Stimulated activated CD4-positive, alpha-beta T cell treated with anti-CD3 and anti-CD28 coated beads, Interleukin-12 subunit alpha, Interleukin-12 subunit beta, amount 100 ng/mL, for 4 hours (primary cell): ENCODE measurements at regions not wholly inside any gene's neighbourhood (a gene's known extent, or its start where the extent isn't known, plus 50 kb on each side); places are given as distances from the start of the nearest gene placed in this dataset.

Experiments
- DNase-seq: peaks from one replicate; pipeline ENCODE4 v3.0.0-alpha.2; 2020

DNA sequence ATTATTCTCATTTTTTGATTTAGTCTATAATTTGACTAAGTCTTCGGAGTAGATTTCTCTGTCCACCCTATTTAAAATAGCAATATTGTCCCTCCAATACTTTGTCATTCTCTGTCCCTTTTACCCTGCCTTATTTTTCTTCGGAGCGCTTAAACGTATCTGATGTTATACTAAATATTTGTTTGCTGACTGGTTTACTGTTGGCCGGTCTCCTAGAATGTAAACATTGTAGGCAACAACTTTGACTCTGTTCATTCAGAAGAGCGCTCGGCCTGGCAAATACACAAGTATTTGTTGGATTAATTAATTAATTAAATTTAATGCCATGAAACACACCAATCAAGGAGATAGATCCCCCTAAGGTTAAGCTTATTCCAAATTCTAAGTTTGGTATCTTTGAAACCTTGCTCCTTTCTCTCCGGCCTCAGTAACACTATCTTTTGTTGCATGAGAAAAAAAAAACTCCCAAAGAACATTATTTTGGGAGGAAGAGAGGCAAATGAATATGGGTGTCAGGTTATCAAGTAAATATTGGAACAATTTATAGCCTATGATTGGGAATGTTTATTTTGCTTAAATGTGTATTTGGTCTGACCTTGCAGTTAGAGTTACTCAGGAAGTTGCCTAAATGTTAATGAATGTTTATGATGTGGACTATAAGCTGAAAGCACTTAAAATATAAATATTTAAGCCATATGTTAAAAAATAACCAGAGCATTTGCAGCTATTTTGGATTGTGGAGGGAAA is 231.1 kb downstream of the SOX4 start:
- no peak for DNase-seq

DNA sequence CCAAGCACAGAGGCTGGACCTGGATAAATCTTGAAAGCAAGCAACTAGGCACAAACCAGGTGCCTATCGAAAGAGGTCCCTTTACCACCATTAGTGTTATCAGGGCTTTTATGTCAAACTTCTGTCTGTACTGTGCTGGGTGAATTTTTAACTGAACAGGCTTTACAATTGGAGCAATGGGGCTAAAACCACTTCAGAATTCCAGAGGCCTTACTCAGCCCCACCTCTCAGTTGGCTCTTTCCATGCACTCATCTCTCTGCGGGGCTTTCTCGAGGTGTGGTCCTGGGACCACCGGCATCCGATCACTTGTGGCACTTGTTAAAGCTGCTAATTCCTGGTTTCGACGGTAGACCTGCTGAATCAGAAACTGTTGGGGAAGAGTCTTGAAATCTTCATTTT is 232.5 kb downstream of the SOX4 start:
- no peak for DNase-seq

DNA sequence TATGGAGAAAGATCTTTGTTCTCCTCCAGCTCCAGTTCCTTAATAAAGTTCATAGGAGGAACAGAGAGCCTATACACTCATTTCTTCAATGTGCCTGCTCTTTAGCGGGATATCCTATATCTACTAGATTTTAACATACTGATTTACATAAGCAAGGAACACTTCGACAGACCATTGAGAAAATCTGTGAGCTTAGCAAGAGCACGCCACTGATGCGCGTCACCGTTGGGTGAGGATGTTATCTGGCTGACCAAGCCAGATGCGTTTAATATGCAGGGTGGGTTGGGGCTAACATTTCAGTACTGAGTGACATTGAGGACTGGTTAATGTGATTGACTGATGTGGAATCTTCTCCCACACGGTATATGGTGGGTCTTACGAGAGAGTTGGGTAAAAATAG is 233.4 kb downstream of the SOX4 start:
- DNase-seq = no peak

DNA sequence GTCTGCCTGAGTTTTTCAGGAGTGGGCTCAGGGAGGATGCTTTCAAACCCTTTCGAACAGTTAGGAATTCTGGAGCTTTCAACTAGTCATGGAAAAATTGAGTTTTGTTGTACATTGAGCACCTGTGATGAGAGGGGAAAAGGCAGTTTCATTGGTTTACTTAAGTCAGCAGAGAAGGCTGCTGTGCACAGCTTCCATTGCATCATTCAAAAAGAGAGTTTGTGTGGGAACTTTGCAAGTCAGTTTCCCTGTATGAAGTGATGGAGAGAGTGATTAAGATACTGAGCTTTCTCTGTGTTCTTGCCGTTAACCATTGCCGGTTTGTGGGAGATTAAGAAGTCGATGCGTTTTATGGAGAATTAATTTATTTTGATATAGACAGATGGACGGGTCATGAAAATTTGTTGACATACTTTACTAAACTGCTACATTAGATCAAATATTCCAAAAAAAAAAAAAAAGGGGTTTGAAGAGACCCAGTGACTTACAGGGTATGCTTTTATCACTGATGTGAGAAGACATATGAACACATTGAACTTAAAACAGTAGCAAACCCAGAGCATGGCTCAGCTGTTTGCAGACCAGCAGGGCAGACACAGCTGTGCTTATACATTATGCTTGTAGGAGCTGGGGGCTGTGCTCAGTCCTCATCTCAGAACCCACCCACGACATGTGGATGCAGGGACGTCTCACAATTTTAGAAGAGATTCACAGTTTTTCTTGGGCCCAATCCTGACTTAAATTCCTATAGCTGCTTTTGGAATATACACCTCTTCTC is 234.1 kb downstream of the SOX4 start:
- DNase-seq = no peak

DNA sequence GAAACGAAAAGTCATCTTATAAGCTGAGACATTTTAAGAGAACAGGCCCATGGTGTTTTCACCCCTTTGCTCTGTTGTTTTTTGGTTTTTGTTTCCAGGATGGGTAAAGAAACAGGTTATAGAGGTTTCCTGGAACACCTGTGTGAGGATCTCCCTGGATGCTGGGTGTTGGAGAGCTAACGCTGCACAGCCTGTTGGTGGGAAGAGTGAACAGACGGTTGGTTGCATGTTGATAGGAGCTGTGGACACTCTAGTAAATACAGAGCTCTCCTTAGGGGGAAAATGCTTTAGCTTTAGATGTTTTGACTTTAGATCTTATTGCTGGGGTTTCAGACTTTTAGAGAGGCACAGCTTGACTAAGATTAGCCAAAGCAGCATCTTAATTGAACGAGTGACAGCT is 235.2 kb downstream of the SOX4 start:
- no peak for DNase-seq

GRCh38 chr6:21829126-21829525 is 235.6 kb downstream of the SOX4 start:
- DNase-seq = no peak

DNA sequence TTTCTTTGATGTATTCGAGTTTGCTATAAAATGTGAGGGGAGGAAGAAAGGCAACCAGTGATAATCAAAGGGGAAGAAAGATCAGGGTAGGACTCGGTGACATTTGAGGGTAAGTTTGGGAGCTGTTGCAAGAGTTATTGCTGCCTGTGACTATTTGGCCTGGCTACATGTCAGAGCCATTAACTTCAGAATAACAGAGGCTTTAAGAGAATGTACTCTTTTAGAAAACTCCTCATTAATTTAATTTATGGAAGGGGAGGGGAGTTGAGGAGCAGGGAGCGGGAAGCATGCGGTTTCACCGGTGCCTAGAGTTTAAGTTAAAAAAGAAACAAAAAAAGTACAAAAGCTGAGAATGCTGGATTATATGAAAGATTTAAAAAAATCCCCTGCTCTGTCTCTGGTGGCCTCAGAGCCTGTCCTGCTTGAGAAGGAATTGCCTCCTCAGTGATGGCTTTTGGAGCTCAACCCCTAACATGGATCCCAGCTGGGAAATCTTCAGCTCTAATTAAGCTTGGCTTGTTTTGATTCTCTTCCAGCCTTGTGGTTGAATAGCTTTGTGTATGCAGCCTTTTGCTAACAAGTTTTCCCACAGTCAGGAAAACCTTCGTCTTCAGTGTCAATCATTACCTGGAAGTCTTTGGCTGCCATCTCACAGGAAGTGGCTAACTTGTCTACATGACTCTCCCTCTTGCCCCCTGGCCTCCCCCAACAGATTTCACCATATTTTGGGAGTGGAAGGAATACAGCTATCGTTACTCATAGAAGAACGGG is 238.2 kb downstream of the SOX4 start:
- no peak for DNase-seq

DNA sequence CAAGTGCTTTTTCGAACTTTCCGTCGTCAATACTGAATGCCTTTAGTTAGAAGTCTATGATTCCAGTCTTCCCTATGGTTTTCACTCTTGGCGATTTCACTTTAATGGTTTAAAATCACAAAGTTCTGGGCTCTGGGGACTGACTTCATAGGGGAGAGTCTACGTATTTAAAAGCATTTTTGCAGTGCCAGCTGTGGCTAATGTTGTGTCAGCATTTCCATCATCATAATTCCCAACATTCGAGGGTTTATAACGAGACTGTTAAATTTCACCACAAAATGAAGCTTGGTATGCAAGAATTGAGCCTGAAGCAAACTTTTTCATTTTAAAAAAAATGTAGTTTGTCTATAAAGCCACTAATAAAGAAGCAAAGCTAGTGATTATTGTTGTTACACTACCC is 242.7 kb downstream of the SOX4 start:
- DNase-seq = no peak

- no peak for DNase-seq
Measured at GRCh38 chr6:21836772-21837425, 243.3 kb downstream of the SOX4 start.

DNA sequence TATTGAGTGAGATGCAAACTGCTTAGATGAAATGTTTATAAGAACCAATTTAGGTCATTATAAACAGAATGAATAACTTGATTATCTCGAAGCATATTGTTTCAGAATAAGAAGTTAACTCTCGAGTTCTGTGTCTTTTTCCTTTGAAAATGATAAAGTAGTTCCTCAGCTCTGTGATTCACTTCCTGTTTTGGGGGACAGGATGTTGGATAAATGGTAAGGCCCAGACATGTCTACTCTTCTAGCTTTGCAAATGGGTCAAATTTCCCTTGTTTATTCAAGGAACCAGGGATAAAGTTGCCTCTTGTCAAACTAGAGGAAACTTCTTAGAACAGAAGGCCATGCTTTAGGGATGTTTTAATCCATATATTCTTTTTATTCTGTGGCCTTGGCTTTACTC is 246.9 kb downstream of the SOX4 start:
- DNase-seq = no peak

GRCh38 chr6:21842875-21843645 is 249.5 kb downstream of the SOX4 start:
- no peak for DNase-seq

- DNase-seq = no peak
Measured at GRCh38 chr6:21844120-21844917, 250.8 kb downstream of the SOX4 start.

- no peak for DNase-seq
Measured at GRCh38 chr6:21845018-21845417, 251.5 kb downstream of the SOX4 start.

DNA sequence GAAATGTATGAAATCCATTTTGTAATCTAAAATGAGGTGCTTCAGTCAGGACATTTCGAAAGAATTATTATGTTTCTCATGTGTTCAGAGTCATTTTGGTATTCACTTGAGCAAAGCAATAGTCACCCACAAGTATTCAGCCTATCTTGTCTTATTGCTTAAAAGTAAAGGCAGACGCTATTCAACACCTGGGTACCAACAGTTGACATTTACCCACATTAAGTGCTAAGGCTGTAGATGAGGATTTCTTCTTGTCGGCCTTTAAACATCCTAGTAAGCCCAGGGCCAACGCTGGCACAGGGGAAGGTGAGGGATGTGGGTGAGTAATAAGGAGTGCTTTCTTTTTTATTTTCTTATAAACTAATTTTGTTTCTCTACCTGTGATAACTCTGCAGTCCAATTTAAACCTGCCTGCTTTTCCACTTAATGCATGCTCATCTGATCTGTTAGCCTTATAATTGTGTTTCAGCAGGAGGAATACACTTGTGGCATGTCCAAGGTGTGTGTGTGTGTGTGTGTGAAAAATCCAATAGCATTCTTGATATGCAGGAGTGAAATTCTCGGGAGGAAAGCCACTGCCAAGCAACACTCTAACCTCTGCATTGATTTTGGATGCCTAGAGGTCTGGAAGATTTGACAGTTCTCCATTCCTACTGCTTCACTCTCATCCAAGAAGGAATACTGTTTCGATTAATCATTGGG is 252.0 kb downstream of the SOX4 start:
- DNase-seq = no peak

GRCh38 chr6:21846541-21847451 is 253.2 kb downstream of the SOX4 start:
- DNase-seq = no peak

GRCh38 chr6:21847711-21848480 is 254.3 kb downstream of the SOX4 start:
- DNase-seq = no peak

- DNase-seq = no peak
Measured at GRCh38 chr6:21850691-21851090, 257.1 kb downstream of the SOX4 start.

DNA sequence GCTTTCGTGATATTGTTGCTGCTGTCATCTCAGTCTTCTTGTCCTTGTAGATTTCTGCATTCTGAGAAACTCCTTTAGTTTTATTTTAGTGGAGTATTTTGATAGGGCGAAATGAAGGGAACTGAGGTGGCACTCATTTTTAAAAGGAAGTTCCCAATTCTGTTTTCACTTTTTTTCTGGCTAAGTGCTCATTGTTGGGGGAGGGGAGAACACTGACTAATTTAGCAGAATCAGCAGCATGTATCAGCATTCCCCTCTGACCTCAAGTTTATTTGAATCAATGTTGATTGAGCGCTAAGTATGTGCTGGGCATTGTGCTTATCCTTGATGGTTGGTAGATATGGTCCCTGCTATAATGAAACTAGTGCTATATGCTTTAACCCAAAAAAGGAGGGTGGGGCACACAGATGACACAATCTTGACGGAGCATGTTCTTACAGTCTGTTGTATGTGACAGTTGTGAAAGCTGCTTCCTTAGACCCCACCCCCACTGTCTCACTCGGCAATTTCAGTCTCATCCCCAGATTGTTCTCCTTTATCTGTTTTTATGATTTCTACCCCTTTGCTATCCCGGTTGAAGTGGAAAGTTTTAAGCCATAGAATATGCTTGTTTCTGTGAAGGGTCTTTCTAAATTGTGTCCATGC is 262.4 kb downstream of the SOX4 start:
- no peak for DNase-seq

GRCh38 chr6:21856456-21856825 is 262.9 kb downstream of the SOX4 start:
- no peak for DNase-seq
